Heart right ventricle (tissue), 16 donors: ENCODE measurements at regions not wholly inside any gene's neighbourhood (a gene's known extent, or its start where the extent isn't known, plus 50 kb on each side); places are given as distances from the start of the nearest gene placed in this dataset.
A peak's percentile ranks its signal among the peaks of the same experiment; 100 is the strongest.

ENCODE experiments used
- ATAC-seq, 8 donors: fragments of 200-7000 bp; cut with Tn5 transposase; one replicate each; pipeline ENCODE4 v1.9.1; 2020; ENCODE audit warnings: mild to moderate bottlenecking in 8 of 8, moderate library complexity in 8 of 8, moderate number of reproducible peaks in 1 of 8
- DNase-seq, 2 donors: peaks; one replicate each; pipeline ENCODE4 v3.0.0-alpha.2; 2020
- H3K27ac ChIP-seq, 10 donors: fragments of 200-600 bp; sonication (generic) in 2 of 10; one replicate each; pipeline versions ENCODE4 v1.5.0 to v1.8.0; 2020 to 2022; ENCODE audit warnings: mild to moderate bottlenecking in 3 of 10
- H3K27me3 ChIP-seq, 7 donors: fragments of 200-600 bp; one replicate each; pipeline ENCODE4 v1.8.0; 2021 to 2022; ENCODE audit warnings: mild to moderate bottlenecking in 2 of 7
- H3K36me3 ChIP-seq, 9 donors: fragments of 200-600 bp; sonication (generic) in 1 of 9; one replicate each; pipeline versions ENCODE4 v1.5.0 to v1.8.0; 2020 to 2022; ENCODE audit warnings: mild to moderate bottlenecking in 2 of 9
- H3K4me1 ChIP-seq, 9 donors: fragments of 200-600 bp; sonication (generic) in 1 of 9; one replicate each; pipeline versions ENCODE4 v1.5.0 to v1.8.0; 2020 to 2022; ENCODE audit warnings: mild to moderate bottlenecking in 4 of 9
- H3K4me3 ChIP-seq, 10 donors: fragments of 200-600 bp; sonication (generic) in 2 of 10; one replicate each; pipeline versions ENCODE4 v1.5.0 to v1.8.0; 2020 to 2022; ENCODE audit warnings: mild to moderate bottlenecking in 7 of 10, moderate library complexity in 2 of 10
- H3K9me3 ChIP-seq, 11 donors: fragments of 200-600 bp in 10 of 11; sonication (generic) in 2 of 11; one replicate each; pipeline versions ENCODE4 v1.5.0 to v1.8.0; 2013 to 2022; ENCODE audit warnings: mild to moderate bottlenecking in 2 of 11, control low read depth in 1 of 11, moderate library complexity in 1 of 11
- WGBS, 2 donors: extraction: QIAGEN DNeasy Blood & Tissue Kit; methylation state at CpG; one replicate each; pipeline ENCODE4 v1.1.7; 2013; ENCODE audit warnings: inconsistent platforms in 1 of 2; 5-methylcytosine and 5-hydroxymethylcytosine counted together
- intact Hi-C, 10 donors: fragments of 100-400 bp; cut with DNase I; formaldehyde crosslinking; loops; one replicate each; pipeline versions ENCODE4 v1.11.1 to v1.14.2; 2022
- TF ChIP-seq, protein P1 (sequence below), 9 donors: fragments of 200-600 bp; sonication (generic) in 2 of 9; IDR thresholded peaks; one replicate each; pipeline versions ENCODE4 v1.5.0 to v1.8.0; 2021 to 2022; ENCODE audit warnings: antibody characterized with exemption in 9 of 9, mild to moderate bottlenecking in 5 of 9, moderate library complexity in 1 of 9
- donor health status: Arrhythmogenic right ventricular cardiomyopathy.
- donor health status: ischemic (EF 13 %, LVEDD 7.1; RV severe dilation, severe dysfunction).
- donor health status: healthy with polysubstance abuse.
- donor health status: DM: no; HTN: yes; CAD: no.
- donor health status: DM: no; HTN: no; CAD: no.
- donor health status: ischemic (EF 25% LVEDD 6.9; RV normal size, moderate dysfunction).
- donor health status: ischemic (EF 25% LVEDD 5.7; RV mildly dilated, moderate dysfunction).
- donor health status: healthy.
- donor health status: DM: yes; HTN: yes; CAD: no.
- donor health status: Ischemic cardiomyopathy.
- donor health status: ischemic (EF 35%, LVEDD 5.7; RV mildly dilated, moderate dysfunction).
- donor health status: nonischemic (EF 11% LVEDD 7.7; RV severe dilation, severe dysfunction).
- donor health status: DM: yes; HTN: yes; CAD: no.
- donor health status: PGD.
- donor health status: ischemic (EF 29% LVEDD 5.4; RV normal size, mild dysfunction).
- donor health status: nonischemic (EF 23%, LVEDD 6.1; RV moderate dilation, normal function).

DNA sequence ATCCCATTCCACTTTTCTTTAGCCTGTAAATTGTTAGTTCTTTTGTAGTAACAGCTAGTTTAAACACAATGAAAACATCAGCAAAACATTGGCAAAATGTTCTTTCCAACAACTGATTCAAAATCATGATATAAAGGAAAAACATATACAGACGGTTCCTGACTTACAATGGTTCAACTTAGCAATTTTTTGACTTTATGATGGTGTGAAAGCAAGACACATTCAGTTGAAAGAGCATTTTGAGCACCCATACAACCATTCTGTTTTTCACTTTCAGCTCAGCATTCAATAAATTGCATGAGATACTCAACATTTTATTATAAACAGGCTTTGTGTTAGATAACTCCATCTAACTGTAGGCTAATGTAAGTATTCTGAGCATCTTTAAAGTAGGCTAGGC lies 185.1 kb downstream of the NOL4 start:
- TF ChIP-seq, protein P1, sequence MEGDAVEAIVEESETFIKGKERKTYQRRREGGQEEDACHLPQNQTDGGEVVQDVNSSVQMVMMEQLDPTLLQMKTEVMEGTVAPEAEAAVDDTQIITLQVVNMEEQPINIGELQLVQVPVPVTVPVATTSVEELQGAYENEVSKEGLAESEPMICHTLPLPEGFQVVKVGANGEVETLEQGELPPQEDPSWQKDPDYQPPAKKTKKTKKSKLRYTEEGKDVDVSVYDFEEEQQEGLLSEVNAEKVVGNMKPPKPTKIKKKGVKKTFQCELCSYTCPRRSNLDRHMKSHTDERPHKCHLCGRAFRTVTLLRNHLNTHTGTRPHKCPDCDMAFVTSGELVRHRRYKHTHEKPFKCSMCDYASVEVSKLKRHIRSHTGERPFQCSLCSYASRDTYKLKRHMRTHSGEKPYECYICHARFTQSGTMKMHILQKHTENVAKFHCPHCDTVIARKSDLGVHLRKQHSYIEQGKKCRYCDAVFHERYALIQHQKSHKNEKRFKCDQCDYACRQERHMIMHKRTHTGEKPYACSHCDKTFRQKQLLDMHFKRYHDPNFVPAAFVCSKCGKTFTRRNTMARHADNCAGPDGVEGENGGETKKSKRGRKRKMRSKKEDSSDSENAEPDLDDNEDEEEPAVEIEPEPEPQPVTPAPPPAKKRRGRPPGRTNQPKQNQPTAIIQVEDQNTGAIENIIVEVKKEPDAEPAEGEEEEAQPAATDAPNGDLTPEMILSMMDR (IDR thresholded peaks at IDR 0.05) = no peak
- intact Hi-C loops = loop anchor here in 1 of 10 donors (10.0 kb wide), 1 partner anchor 55 kb away; no protein-coding TSS in a partner anchor
- ATAC-seq (no peak), DNase-seq (no peak)
- 65% methylated on average over 1 of the region's 1 CpG for WGBS, 2 donors
- H3K4me1 ChIP-seq = no peaks in the 10 kb centered on the region
- H3K9me3 ChIP-seq = peaks cover 0 to 10% (median 0%) of the 10 kb centered on the region in 11 donors
- H3K36me3 ChIP-seq = no peaks in the 10 kb centered on the region
- no peak overlapping the region for H3K27ac ChIP-seq
- H3K27me3 ChIP-seq = no peaks in the 10 kb centered on the region
- H3K4me3 ChIP-seq = no peak overlapping the region

GRCh38 chr18:34039201-34039600 lies 185.5 kb downstream of the NOL4 start:
- Histone ChIP-seq H3K36me3 (no peaks in the 10 kb centered on the region), H3K4me1 (no peaks in the 10 kb centered on the region), H3K27ac (no peak overlapping the region), H3K27me3 (no peaks in the 10 kb centered on the region), H3K9me3 (peaks cover 0 to 14% (median 0%) of the 10 kb centered on the region in 11 donors), H3K4me3 (peak overlapping the region in 1 of 10 donors; percentile 30)
- TF ChIP-seq, protein P1 (IDR thresholded peaks at IDR 0.05) = no peak
- no peak for DNase-seq
- intact Hi-C loops = no loop called here
- ATAC-seq = no peak

DNA sequence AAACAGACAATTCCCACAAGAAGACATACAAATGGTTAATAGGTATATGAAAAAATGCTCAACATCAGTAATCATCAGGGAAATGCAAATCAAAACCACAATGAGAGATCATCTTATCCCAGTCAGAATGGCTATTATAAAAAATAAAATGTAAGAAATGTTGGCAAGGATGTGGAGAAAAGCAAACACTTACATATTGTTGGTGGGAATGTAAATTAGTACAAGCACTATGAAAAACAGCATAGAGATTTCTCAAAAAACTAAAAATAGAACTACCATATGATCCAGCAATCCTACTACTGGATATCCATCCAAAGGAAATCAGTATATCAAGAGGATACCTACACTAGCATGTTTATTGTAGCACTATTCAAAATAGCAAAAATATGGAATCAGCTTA lies 186.6 kb downstream of the NOL4 start:
- TF ChIP-seq, protein P1 (IDR thresholded peaks at IDR 0.05) = no peak
- Histone ChIP-seq H3K4me3 (no peak overlapping the region), H3K36me3 (no peaks in the 10 kb centered on the region), H3K27me3 (no peaks in the 10 kb centered on the region), H3K9me3 (peaks cover 0 to 26% (median 5%) of the 10 kb centered on the region in 11 donors), H3K27ac (no peak overlapping the region), H3K4me1 (no peaks in the 10 kb centered on the region)
- no peak for ATAC-seq
- intact Hi-C loops = no loop called here
- DNase-seq = no peak

- Histone ChIP-seq H3K27me3 (no peaks in the 10 kb centered on the region), H3K27ac (no peak overlapping the region), H3K4me1 (no peaks in the 10 kb centered on the region), H3K36me3 (no peaks in the 10 kb centered on the region), H3K4me3 (no peak overlapping the region), H3K9me3 (peaks cover 0 to 36% (median 10%) of the 10 kb centered on the region in 11 donors)
- TF ChIP-seq, protein P1 (IDR thresholded peaks at IDR 0.05) = no peak
- DNase-seq (no peak), ATAC-seq (no peak)
- 86% methylated on average over 4 of the region's 4 CpGs for WGBS, 2 donors
- intact Hi-C loops = no loop called here
These were observed 190.7 kb downstream of the NOL4 start for GRCh38 chr18:34033968-34034367.
